ENCODE measurements at regions not wholly inside any gene's neighbourhood (a gene's known extent, or its start where the extent isn't known, plus 50 kb on each side); places are given as distances from the start of the nearest gene placed in this dataset.
A peak's percentile ranks its signal among the peaks of the same experiment; 100 is the strongest.

GRCh38 chr14:44663136-44663535, 156.1 kb upstream of the FSCB start:
- Mint-ChIP-seq H3K27me3 (no peaks in the 10 kb centered on the region), H3K27ac (ENCODE audit: low read depth) (peak overlapping the region; percentile 27), H3K4me3 (peak overlapping the region; percentile 5), H3K36me3 (ENCODE audit: insufficient read depth) (no peaks in the 10 kb centered on the region), H3K4me1 (peaks cover 16% of the 10 kb centered on the region), H3K9me3 (peaks cover 5% of the 10 kb centered on the region)
- DNase-seq (ENCODE audit: low spot score in 2 of 2) (no peak), ATAC-seq (replicated peaks; ENCODE audit: extremely low read depth, poor library complexity, severe bottlenecking) (no peak)

DNA sequence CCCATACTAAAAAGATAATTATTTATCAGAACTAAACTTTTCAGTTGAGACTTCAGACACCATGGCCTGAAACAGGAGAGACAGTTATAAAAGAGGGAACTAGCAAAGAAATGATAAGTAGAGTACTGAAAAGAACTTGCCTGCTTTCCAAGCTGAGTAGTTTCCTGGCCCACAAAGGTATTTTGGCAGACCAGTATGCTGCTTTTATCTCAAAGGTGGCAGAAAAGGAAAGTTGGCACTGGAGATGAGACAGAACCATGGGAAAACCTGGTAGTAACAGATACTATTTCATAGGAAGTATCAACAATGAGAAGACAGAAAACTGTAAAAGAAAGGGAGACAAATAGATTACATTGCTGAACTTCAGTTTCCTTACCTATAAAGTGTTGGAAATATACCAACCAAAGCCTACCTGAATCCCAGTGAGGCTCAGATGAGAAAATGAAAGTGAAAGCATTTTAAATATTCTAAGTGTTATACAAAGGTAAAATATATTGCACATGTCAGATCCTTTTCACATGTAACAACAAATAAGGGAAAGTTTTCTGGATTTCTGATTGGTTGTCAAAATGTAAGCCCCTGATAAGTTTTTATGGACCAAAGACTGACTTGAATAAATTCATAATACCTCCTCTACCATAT, 155.3 kb upstream of the FSCB start:
- DNase-seq (ENCODE audit: low spot score in 2 of 2) (no peak), ATAC-seq (replicated peaks; ENCODE audit: extremely low read depth, poor library complexity, severe bottlenecking) (no peak)
- peaks cover 5% of the 10 kb centered on the region for H3K9me3 Mint-ChIP-seq
- no peak overlapping the region for H3K27ac Mint-ChIP-seq (ENCODE audit: low read depth)
- H3K4me3 Mint-ChIP-seq, result peak overlapping the region; percentile 5
- H3K27me3 Mint-ChIP-seq, result no peaks in the 10 kb centered on the region
- no peaks in the 10 kb centered on the region for H3K36me3 Mint-ChIP-seq (ENCODE audit: insufficient read depth)
- H3K4me1 Mint-ChIP-seq, result peaks cover 16% of the 10 kb centered on the region

DNA sequence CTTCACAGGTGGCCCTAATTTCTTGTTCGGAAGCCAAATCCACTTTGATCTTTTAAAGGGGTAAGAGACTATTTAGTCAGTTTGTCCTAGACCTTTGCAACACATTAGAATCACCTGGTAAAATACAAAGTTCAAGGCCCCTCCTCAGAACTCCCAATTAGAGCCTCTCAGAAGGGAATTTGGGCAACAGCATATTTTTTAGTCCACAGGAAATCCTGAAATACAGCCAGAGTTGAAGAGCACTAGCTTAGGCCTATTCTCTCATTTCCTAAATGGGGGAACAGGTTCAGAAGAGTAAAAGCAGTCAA, 151.3 kb upstream of the FSCB start:
- Mint-ChIP-seq H3K4me1 (peaks cover 10% of the 10 kb centered on the region), H3K36me3 (ENCODE audit: insufficient read depth) (no peaks in the 10 kb centered on the region), H3K9me3 (peaks cover 5% of the 10 kb centered on the region), H3K27me3 (no peaks in the 10 kb centered on the region), H3K4me3 (no peak overlapping the region), H3K27ac (ENCODE audit: low read depth) (no peak overlapping the region)
- ATAC-seq (replicated peaks; ENCODE audit: extremely low read depth, poor library complexity, severe bottlenecking) (no peak), DNase-seq (ENCODE audit: low spot score in 2 of 2) (no peak)

DNA sequence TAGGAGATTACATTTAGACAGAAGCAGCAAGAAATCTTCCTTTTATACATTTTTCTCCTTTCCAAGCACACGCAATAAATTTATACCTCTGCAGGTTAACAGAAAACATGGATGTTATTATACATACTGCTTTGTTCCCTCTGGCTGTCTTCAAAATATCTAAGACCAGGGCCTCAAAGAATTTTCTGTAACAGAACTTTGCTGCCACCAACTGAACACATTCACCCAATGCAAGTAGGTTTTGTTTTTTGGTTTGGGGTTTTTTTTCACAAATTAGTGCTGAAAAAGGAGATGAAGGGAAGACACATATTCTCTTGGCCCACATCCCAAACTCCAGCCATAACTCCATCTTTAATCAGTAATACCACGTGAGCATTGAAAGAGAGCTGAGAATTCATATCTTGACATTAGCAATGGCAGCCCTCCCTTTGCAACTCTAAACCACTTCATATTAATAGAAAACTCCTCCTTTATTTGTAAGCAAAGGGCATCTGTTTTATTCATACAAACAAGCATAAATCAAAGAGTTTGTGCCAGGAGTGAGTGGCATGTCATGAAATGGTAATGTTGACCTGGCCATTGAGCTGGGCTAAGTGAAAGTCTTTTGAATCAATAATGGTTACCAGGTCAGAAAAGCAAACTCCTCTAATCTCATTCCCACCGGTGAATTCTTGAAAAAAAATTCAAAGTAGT, 150.8 kb upstream of the FSCB start:
- H3K4me1 Mint-ChIP-seq, result peaks cover 7% of the 10 kb centered on the region
- H3K4me3 Mint-ChIP-seq, result no peak overlapping the region
- no peaks in the 10 kb centered on the region for H3K36me3 Mint-ChIP-seq (ENCODE audit: insufficient read depth)
- H3K9me3 Mint-ChIP-seq, result peaks cover 5% of the 10 kb centered on the region
- no peaks in the 10 kb centered on the region for H3K27me3 Mint-ChIP-seq
- H3K27ac Mint-ChIP-seq (ENCODE audit: low read depth), result no peak overlapping the region
- no peak for ATAC-seq (replicated peaks; ENCODE audit: extremely low read depth, poor library complexity, severe bottlenecking)
- DNase-seq (ENCODE audit: low spot score in 2 of 2), result no peak

- Mint-ChIP-seq H3K27me3 (no peaks in the 10 kb centered on the region), H3K4me3 (no peak overlapping the region), H3K27ac (ENCODE audit: low read depth) (no peak overlapping the region), H3K36me3 (ENCODE audit: insufficient read depth) (no peaks in the 10 kb centered on the region), H3K9me3 (peaks cover 5% of the 10 kb centered on the region), H3K4me1 (peaks cover 2% of the 10 kb centered on the region)
- ATAC-seq (replicated peaks; ENCODE audit: extremely low read depth, poor library complexity, severe bottlenecking) (no peak), DNase-seq (ENCODE audit: low spot score in 2 of 2) (no peak)
Observed at GRCh38 chr14:44657203-44657602, 150.1 kb upstream of the FSCB start.

DNA sequence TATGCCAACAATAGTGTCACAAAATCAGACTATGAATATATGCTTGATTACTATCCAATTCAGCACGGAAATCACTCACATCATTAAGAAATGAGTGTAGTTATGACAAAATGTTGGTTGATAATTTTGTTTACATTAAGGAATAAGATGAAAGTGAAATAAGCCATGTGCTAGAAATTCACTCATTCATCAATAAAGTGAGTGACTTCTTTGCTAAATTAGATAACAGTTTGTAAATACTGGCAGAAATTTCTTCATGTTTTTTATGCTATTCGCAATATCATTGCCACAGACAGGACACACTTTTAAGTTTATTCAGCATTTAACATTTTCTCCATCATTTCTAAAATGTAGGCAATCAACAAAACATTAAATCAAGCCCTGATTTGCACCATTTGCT, 147.5 kb upstream of the FSCB start:
- Mint-ChIP-seq H3K4me3 (no peak overlapping the region), H3K27ac (ENCODE audit: low read depth) (no peak overlapping the region), H3K9me3 (no peaks in the 10 kb centered on the region), H3K4me1 (no peaks in the 10 kb centered on the region), H3K27me3 (peaks cover 8% of the 10 kb centered on the region), H3K36me3 (ENCODE audit: insufficient read depth) (no peaks in the 10 kb centered on the region)
- ATAC-seq (replicated peaks; ENCODE audit: extremely low read depth, poor library complexity, severe bottlenecking) (no peak), DNase-seq (ENCODE audit: low spot score in 2 of 2) (no peak)

GRCh38 chr14:44653641-44654040, 146.6 kb upstream of the FSCB start:
- H3K27ac Mint-ChIP-seq (ENCODE audit: low read depth), result no peak overlapping the region
- no peak overlapping the region for H3K4me3 Mint-ChIP-seq
- DNase-seq (ENCODE audit: low spot score in 2 of 2), result no peak

GRCh38 chr14:44652640-44653039, 145.6 kb upstream of the FSCB start:
- Mint-ChIP-seq H3K4me3 (no peak overlapping the region), H3K27me3 (peaks cover 8% of the 10 kb centered on the region), H3K27ac (ENCODE audit: low read depth) (no peak overlapping the region), H3K9me3 (no peaks in the 10 kb centered on the region), H3K36me3 (ENCODE audit: insufficient read depth) (no peaks in the 10 kb centered on the region), H3K4me1 (no peaks in the 10 kb centered on the region)
- DNase-seq (ENCODE audit: low spot score in 2 of 2) (no peak), ATAC-seq (replicated peaks; ENCODE audit: extremely low read depth, poor library complexity, severe bottlenecking) (no peak)

More at GRCh38 chr14:44653641-44654040, 146.6 kb upstream of the FSCB start:
- Mint-ChIP-seq H3K36me3 (ENCODE audit: insufficient read depth) (no peaks in the 10 kb centered on the region), H3K9me3 (no peaks in the 10 kb centered on the region), H3K27me3 (peaks cover 8% of the 10 kb centered on the region), H3K4me1 (no peaks in the 10 kb centered on the region)
- ATAC-seq (replicated peaks; ENCODE audit: extremely low read depth, poor library complexity, severe bottlenecking), result no peak

- DNase-seq (ENCODE audit: low spot score in 2 of 2), result no peak
Observed at GRCh38 chr14:44649061-44649460, 142.0 kb upstream of the FSCB start.

GRCh38 chr14:44640416-44640815, 133.3 kb upstream of the FSCB start:
- no peak for ATAC-seq (replicated peaks; ENCODE audit: extremely low read depth, poor library complexity, severe bottlenecking)
- no peak for DNase-seq (ENCODE audit: low spot score in 2 of 2)
- Mint-ChIP-seq H3K9me3 (no peaks in the 10 kb centered on the region), H3K4me1 (no peaks in the 10 kb centered on the region), H3K27me3 (no peaks in the 10 kb centered on the region), H3K27ac (ENCODE audit: low read depth) (no peak overlapping the region), H3K36me3 (ENCODE audit: insufficient read depth) (no peaks in the 10 kb centered on the region), H3K4me3 (no peak overlapping the region)

More at GRCh38 chr14:44649061-44649460, 142.0 kb upstream of the FSCB start:
- Mint-ChIP-seq H3K9me3 (no peaks in the 10 kb centered on the region), H3K36me3 (ENCODE audit: insufficient read depth) (no peaks in the 10 kb centered on the region), H3K4me3 (no peak overlapping the region), H3K4me1 (no peaks in the 10 kb centered on the region), H3K27ac (ENCODE audit: low read depth) (no peak overlapping the region), H3K27me3 (peaks cover 8% of the 10 kb centered on the region)
- ATAC-seq (replicated peaks; ENCODE audit: extremely low read depth, poor library complexity, severe bottlenecking), result no peak

GRCh38 chr14:44639781-44640385, 132.8 kb upstream of the FSCB start:
- DNase-seq (ENCODE audit: low spot score in 2 of 2) (no peak), ATAC-seq (replicated peaks; ENCODE audit: extremely low read depth, poor library complexity, severe bottlenecking) (no peak)
- H3K27me3 Mint-ChIP-seq, result no peaks in the 10 kb centered on the region
- no peak overlapping the region for H3K27ac Mint-ChIP-seq (ENCODE audit: low read depth)
- no peaks in the 10 kb centered on the region for H3K9me3 Mint-ChIP-seq
- no peak overlapping the region for H3K4me3 Mint-ChIP-seq
- H3K36me3 Mint-ChIP-seq (ENCODE audit: insufficient read depth), result no peaks in the 10 kb centered on the region
- H3K4me1 Mint-ChIP-seq, result no peaks in the 10 kb centered on the region

DNA sequence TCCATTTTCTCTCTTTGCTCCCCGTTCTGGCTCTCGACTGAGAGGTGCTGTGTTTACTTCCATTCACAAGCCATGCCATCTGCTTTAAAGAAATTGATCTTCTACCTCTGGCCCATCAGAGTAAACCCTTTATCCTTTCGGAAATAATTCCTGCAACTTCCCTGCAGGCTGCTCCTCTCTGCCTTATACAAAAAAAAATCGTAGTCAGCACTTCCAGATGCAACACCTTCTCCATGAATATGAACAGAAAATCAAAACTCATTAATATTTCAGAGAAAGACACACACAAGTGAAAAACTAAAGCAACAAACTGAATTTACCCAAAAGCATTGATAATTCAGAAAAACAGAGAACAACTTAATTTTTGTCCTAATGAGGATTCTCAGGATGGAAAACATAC, 127.6 kb upstream of the FSCB start:
- DNase-seq (ENCODE audit: low spot score in 2 of 2) (no peak), ATAC-seq (replicated peaks; ENCODE audit: extremely low read depth, poor library complexity, severe bottlenecking) (no peak)
- Mint-ChIP-seq H3K4me1 (no peaks in the 10 kb centered on the region), H3K4me3 (no peak overlapping the region), H3K27me3 (no peaks in the 10 kb centered on the region), H3K9me3 (no peaks in the 10 kb centered on the region), H3K36me3 (ENCODE audit: insufficient read depth) (peaks cover 2% of the 10 kb centered on the region), H3K27ac (ENCODE audit: low read depth) (no peak overlapping the region)

DNA sequence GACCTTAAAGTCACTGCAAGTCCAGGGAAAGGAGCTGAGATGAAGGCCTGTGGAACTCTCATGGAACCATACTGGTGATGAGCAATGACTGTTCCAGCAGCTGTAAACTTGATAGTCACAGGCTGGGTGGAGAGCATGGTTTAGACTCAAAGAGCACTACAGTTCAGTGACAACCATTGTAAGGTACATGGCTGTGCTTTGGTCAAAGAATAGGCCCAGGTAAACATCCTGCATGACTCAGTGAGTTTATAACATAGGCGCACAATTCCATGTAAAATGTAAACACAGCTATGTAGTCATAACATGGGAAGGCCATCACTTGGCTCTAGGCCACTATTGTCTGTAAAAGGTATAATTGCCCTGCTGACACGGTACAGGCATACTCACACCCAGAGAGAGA, 119.3 kb upstream of the FSCB start:
- ATAC-seq (replicated peaks; ENCODE audit: extremely low read depth, poor library complexity, severe bottlenecking) (no peak), DNase-seq (ENCODE audit: low spot score in 2 of 2) (no peak)
- no peaks in the 10 kb centered on the region for H3K9me3 Mint-ChIP-seq
- peaks cover 2% of the 10 kb centered on the region for H3K36me3 Mint-ChIP-seq (ENCODE audit: insufficient read depth)
- H3K4me1 Mint-ChIP-seq, result no peaks in the 10 kb centered on the region
- H3K27me3 Mint-ChIP-seq, result no peaks in the 10 kb centered on the region
- no peak overlapping the region for H3K27ac Mint-ChIP-seq (ENCODE audit: low read depth)
- no peak overlapping the region for H3K4me3 Mint-ChIP-seq
